NCI-H748 (cell line): ENCODE measurements at regions not wholly inside any gene's neighbourhood (a gene's known extent, or its start where the extent isn't known, plus 50 kb on each side); places are given as distances from the start of the nearest gene placed in this dataset.

ENCODE experiments used
- DNase-seq: peaks from one replicate; lab custom pipeline; 2025; ENCODE audit not compliant: unreplicated experiment; lab: John Stamatoyannopoulos, UW

DNA sequence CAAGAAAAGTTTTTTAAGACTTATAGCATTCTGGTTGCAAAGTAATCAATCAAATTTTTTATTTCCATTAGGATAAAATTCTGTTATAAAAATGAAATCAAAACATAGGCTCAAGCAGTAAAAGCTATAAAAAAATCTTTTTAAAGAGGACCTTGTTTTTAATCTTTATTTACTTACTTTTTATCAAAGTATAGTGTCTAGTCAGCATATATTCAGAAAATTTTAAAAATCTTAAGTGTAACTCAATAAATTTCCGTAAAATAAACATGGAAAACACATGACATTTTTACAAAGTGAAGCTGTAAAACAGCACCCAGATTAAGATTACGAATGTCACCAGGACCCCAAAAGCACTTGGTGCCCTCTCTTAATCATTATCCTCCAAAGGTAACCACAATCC lies 302.4 kb downstream of the TMEM161B start:
- DNase-seq, result no peak

- no peak for DNase-seq
Observed at GRCh38 chr5:87954121-87954520, 314.5 kb downstream of the TMEM161B start.

DNA sequence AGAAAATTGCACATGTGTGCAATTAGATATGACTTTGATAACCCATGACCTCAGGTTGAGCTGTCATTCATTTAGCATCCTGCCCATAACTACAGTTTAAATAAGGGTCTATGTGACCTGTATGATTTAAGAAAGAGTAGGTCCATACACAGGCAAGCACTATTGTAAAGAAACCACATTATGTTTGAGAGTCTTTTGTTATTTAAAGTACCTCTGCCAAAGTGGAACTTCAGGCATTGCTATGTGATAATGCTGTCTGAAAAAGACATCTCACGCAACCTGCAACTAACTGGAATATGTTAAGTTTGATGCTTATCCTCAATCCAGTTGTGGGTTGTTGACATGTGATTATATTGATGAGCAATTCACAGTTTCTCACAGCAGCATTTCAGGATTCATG lies 317.0 kb downstream of the TMEM161B start:
- no peak for DNase-seq

DNA sequence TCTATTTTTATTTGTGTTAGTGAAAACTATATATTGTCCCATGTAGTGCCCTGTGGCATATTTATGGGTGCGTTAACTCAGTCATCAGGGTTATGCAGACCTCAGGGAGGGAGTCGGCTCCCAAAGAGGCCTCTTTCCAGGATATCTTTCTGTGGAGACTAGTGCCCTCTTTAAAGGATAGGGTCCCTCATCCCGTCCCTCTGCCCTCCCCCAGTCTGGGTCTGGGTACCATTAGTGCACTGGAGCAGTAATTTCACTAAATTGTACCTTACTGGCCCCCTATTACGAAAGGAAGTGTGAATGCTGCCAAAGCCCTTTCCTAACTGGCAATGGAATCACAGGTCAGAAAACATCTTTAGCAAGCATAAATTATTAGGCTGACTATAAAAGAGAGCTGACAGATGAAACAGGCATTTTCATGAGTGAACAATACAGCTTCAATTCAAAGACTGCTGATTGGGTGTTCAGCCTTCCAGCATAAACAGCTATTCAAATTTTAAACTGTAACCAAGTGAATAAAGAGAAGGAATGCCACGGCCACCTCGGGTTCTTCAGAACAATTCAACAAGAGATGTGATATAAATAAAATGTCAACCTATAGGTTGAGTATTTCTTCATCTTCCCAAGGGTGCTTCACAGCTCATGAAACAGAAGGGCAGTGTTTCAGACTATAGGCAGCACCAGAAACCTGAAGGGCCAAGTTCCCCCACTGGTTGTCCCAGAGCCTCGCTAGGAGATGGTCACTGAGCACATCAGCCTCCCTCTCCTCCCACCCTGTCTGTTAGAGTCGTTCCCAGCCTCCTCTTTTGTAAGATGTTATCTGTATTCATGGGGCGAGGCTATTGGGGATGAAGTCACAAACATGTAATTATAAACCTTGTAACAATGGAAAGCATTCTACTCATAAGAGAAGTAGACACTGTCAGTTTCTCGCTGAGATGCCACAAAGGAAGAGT lies 318.7 kb downstream of the TMEM161B start:
- peak; percentile 35 for DNase-seq

- DNase-seq, result no peak
Observed at GRCh38 chr5:87948486-87948885, 320.2 kb downstream of the TMEM161B start.

DNA sequence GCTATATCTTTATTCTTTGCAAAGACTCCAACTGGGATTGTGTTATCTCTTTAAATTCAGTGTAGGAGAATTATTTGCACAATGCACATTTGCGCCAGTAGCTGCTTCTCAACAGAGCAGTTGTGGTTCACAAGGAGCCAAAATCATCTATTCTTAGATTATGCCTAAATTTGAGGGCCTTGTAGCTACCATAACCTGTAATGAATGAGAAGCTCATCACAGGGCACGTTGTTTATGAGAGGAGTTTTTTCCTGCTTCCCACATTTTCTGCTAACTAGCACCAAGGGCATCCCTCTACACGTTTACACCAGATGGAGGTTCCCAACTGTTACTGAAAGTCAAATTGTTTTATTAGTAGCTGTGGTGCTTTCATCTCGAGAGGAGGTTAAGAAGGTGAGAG lies 322.4 kb downstream of the TMEM161B start:
- DNase-seq, result no peak

- no peak for DNase-seq
Observed at GRCh38 chr5:87945286-87945650, 323.4 kb downstream of the TMEM161B start.

DNA sequence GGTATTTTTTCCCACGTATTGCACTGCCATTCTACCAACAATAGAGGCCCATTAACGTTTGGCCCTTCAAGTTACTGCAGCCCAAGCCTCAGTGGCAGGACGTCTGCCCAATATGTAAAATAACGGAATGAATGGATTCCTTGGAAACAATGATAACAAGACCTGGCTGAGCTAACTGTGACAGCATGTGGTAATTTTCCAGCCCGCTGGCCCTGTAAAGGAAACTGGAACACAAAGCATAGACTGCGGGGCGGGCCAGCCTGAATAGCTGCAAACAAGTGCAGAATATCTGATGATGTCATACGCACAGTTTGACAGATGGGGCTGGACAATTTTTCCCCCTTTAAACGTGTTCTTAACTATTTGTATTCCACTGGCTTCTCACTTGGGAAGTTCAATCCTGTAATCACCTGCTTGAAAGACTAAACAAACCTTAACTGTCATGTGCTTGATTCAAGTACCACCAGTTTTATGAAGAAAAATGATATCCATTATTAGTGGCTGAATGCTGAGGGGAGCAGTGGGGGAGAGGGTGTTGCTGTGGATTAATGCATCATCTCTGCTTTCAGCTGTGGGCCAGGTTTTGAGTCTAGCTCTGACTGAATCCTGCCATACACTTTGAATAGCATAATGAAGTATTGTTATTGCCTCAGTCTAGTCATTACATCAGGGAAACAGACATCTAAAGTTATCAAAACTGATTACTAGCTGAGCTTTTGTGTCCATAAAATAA lies 323.9 kb downstream of the TMEM161B start:
- DNase-seq, result peak; percentile 80

DNA sequence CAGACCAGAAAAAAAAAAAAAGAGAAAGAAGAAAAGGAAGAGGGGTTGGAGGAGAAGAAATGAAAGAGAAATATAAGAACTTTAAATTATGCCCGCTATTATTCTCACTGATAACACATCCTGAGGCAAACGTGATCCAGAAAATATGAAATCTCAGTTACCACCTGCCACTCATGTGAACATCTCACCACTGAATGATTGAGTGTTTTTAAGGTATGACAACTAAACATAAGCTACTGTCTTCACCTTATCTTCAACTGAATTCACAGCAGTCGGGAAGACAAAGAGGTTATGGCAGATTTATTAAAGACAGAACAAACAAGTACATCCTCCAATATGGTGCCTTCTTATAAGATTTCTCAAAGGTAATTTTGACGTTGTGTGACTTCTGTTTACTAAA lies 327.9 kb downstream of the TMEM161B start:
- DNase-seq, result no peak

GRCh38 chr5:87936667-87937066 lies 332.0 kb downstream of the TMEM161B start:
- DNase-seq, result no peak

- no peak for DNase-seq
Observed at GRCh38 chr5:87924436-87924835, 344.2 kb downstream of the TMEM161B start.

DNA sequence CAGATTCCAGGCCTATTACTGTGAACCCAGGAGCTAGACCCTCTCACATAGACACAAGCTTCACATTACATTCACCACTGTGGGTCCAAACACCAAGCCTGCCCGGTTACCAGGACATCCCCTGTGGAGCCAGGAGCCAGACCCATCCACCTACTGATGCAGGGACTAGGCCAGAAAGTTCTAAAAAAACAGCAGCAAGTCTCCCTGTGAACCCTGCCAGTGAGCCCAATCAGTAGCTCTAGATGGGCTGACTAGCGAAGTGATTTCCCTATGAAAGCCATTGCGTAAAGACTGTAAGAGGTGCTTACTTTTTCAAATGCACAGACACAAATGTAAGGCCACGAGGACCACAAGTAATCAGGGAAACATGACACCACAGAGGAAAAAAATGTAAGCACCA lies 352.3 kb downstream of the TMEM161B start:
- DNase-seq, result no peak

DNA sequence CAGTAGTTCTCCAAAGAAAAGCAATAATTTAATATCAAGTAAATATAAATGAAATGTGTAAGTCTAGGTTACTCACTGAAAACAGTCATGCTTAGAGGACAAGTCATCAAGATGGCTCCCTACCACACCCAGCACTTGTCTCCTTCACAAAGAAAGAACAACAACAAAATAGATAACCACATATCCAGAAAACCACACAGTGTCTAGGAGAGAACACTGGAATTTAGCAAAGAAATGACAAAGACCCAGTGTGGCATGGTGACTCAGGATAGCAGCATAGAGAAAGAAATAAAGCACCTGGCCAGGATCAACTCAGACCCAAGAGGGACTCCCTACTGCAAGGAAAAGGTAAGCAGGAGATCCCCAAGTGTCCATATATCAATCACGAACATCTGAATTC lies 356.2 kb downstream of the TMEM161B start:
- no peak for DNase-seq

DNA sequence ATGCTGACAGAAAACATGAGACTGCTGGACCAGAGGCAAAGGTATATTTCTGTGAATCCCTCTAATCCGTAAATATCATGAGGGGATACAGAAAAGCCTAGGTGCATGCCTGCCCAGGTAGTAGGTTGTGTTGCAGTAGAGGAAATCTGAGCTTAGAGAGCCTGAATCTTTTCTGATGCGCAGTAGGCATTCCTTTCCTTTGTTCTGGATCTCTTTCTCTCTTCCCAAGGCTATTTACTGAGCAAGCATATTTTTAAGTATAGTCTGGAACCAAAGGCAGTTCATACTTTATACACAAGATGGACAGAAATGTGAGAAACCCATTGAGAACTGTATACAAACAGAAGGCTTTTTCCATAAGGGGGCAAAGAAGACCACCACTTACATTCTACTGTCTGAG lies 359.3 kb downstream of the TMEM161B start:
- DNase-seq, result no peak

DNA sequence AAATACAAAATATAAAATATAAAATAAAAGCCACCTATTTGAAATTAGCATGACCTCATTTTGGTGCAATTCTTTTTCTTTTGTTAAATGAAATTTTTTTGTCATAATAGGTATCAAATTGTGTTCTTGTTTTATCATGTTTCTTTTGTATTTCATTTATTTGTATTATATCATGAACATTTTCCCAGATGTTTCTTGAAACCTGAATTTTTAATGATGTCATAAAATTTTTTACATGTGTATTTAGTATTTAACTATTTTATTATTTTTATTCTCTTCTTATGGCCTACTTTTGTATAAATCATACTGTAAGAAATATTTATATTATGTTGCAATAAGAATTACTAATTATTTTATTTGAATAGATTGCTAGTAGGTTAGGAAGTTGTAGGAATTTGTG lies 361.7 kb downstream of the TMEM161B start:
- no peak for DNase-seq

DNA sequence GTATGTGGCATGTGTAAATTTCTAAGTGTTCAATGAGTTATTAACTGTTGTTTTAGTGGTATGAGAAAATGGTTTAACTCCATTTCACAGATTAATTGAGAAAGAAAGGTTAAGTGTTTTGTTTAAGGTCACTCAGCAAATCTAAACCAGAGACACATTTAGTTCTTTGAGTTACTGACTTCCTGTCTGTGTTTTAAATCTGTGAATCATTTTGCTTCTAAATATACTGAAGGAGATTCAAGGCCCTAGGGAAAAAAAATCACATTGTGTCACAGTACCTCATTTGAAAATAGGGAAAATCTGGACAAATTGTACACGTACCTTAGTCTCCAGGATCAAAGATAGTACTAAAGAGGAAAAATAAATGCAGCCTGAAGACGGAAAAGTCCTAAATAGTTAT lies 368.2 kb downstream of the TMEM161B start:
- DNase-seq, result no peak

- no peak for DNase-seq
Observed at GRCh38 chr5:87899721-87900131, 368.9 kb downstream of the TMEM161B start.

GRCh38 chr5:87899208-87899661 lies 369.4 kb downstream of the TMEM161B start:
- DNase-seq, result no peak

GRCh38 chr5:87898574-87898973 lies 370.1 kb downstream of the TMEM161B start:
- no peak for DNase-seq

GRCh38 chr5:87888139-87888538 lies 380.5 kb downstream of the TMEM161B start:
- DNase-seq, result no peak

DNA sequence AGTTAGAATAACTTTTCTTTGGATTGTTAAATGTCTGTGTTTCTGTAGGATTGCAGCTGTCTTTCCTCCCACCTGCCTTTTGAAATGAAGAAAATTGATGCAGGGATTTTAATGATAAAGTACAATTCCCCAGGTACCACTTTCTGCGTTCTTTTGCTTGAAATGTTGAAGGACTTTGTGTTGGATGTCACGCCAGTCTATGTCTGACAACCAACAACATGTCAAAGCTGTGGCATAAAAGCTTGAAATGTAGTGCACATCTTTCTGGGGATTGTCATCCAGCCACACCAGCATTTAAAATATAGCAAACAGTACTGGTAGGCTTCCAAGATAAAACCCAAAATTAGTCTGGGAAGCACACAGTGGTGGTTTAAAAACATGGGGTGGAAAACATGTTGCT lies 381.4 kb downstream of the TMEM161B start:
- no peak for DNase-seq

DNA sequence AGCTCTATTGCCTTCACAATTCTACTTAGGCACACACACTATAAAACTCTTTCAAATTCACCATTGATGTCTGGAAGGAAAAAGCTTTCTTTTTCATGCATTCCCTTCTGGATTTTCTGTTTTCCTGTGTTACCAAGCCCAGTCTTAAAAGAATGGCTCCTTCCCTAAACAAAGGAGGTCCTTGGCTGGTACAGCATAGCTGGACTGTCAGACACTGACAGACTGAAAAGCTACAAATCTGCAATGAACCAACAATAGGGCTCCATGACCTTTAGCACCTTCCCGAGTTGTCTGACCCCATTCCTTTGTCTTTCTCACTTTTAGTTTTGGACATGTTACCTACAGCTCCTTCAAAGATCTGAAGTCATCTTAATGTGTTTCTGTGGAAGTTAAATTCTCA lies 382.5 kb downstream of the TMEM161B start:
- DNase-seq, result no peak
